Mononuclear cell (primary cell): ENCODE measurements at regions not wholly inside any gene's neighbourhood (a gene's known extent, or its start where the extent isn't known, plus 50 kb on each side); places are given as distances from the start of the nearest gene placed in this dataset.

Experiments used
- H3K27me3 ChIP-seq: 2 replicates; pipeline ENCODE4 v1.6.0; 2011; ENCODE audit warnings: low read length, control low read depth; ENCODE audit not compliant: insufficient read depth
- H3K4me1 ChIP-seq: 2 replicates; pipeline ENCODE4 v1.5.1; 2011; ENCODE audit warnings: mild to moderate bottlenecking, low read length, control low read depth; ENCODE audit not compliant: insufficient read depth
- H3K4me3 ChIP-seq: 2 replicates; pipeline ENCODE4 v1.5.1; 2011; ENCODE audit warnings: mild to moderate bottlenecking, low read length, moderate library complexity
- H3K9me3 ChIP-seq: 2 replicates; pipeline ENCODE4 v1.5.1; 2011; ENCODE audit warnings: low read depth, mild to moderate bottlenecking, control low read depth, low read length

DNA sequence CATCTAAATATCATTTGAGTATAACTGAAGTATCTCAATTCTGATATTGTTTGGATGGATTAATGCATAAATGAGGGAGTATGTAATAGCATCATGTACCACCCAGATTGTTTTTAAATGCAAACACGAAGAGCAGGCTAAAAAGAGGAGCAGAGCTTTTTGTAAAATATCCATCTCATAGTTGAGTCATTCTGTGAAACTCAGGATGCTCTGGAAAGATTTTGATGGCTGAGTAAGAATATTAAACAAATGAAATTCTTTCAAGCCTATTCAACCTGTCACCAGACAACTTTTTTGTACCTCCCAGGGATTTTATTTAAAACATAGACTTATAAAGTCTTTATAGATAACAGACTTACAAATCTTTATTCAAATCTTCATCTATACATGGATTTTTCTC, 625.9 kb downstream of the TLE4 start:
- Histone ChIP-seq H3K4me1 (no peaks in the 10 kb centered on the region), H3K4me3 (no peak overlapping the region), H3K9me3 (no peaks in the 10 kb centered on the region), H3K27me3 (no peaks in the 10 kb centered on the region)

DNA sequence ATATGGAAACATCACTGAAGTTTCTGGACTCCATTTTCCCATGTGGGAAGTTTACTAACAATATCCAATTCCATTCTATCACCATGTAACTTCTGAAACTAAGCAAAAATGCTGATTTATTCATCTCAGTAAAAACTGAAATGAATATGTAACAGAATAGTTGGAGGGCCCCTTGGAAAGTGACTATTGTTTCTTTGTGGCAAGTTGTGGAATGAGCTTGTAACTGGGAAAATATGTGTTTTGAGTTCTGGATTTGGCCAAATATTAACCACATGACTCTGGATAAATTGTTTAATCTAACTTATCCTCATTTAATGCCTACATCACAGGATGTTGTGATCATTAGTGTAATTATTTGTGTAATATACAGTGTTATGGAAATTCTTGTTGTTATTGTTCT, 619.3 kb downstream of the TLE4 start:
- no peaks in the 10 kb centered on the region for H3K9me3 ChIP-seq
- no peaks in the 10 kb centered on the region for H3K4me1 ChIP-seq
- H3K27me3 ChIP-seq, result no peaks in the 10 kb centered on the region
- H3K4me3 ChIP-seq, result no peak overlapping the region

DNA sequence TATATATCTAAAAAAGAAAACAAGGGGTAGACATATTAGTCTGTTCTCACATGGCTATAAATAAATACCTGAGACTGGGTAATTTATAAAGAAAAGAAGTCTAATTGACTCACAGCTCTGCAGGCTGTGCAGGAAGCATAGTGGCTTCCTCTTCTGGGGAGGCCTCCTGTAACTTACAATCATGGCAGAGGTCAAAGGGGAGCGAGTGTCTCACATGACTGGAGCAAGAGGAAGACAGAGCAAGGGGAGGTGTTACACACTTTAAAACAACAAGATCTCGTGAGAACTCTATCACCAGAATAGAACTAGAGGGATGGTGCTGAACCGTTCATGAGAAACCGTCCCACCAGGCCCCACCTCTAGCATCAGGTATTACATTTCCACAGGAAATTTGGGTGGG, 616.8 kb downstream of the TLE4 start:
- H3K27me3 ChIP-seq, result no peaks in the 10 kb centered on the region
- H3K4me3 ChIP-seq, result no peak overlapping the region
- no peaks in the 10 kb centered on the region for H3K9me3 ChIP-seq

DNA sequence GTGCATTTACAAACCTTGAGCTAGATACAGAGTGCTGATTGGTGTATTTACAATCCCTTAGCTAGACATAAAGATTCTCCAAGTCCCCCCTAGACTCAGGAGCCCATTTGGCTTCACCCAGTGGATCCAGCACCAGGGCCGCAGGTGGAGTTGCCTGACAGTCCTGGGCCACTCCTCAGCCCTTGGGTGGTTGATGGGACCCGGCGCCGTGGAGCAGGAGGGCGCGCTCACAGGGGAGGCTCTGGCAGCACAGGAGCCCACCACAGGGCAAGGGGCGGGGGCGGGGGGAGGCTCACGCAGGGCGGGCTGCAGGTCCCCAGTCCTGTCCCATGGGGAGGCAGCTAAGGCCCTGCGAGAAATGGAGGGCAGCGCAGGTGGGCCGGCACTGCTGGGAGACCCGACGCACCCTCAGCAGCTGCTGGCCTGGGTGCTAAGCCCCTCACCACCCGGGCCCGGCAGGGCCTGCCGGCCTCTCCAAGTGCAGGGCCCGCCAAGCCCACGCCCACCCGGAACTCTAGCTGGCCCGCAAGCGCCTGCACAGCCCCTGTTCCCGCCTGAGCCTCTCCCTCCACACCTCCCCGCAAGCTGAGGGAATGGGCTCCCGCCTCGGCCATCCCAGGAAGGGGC, 613.5 kb downstream of the TLE4 start:
- Histone ChIP-seq H3K4me3 (no peak overlapping the region), H3K27me3 (no peaks in the 10 kb centered on the region), H3K4me1 (no peaks in the 10 kb centered on the region), H3K9me3 (peaks cover 7% of the 10 kb centered on the region)

More for the DNA sequence above, 616.8 kb downstream of the TLE4 start:
- H3K4me1 ChIP-seq, result no peaks in the 10 kb centered on the region

DNA sequence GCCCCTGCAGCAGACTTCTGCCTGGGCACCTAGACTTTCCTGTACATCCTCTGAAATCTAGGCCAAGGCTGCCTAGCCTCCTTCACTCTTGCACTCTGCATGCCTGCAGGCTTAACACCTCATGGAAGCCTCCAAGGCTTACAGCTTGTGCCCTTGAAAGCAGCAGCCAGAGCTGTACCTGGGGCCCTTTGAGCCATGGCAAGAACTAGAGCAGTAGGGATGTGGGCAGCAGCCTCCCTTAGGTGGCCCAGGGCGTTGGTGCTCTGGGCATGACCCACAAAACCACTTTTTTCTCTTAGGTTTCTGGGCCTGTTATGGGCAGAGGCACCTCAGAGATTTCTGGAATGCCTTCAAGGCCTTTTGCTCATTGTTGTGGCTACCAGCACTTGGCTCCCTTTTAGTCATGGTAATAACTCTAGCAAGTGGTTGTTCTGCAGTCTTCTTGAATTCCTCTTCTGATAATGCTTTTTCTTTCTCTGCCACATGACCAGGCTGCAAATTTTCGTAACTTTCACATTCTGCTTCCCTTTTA, 606.2 kb downstream of the TLE4 start:
- Histone ChIP-seq H3K27me3 (no peaks in the 10 kb centered on the region), H3K9me3 (peaks cover 7% of the 10 kb centered on the region), H3K4me1 (no peaks in the 10 kb centered on the region), H3K4me3 (no peak overlapping the region)

DNA sequence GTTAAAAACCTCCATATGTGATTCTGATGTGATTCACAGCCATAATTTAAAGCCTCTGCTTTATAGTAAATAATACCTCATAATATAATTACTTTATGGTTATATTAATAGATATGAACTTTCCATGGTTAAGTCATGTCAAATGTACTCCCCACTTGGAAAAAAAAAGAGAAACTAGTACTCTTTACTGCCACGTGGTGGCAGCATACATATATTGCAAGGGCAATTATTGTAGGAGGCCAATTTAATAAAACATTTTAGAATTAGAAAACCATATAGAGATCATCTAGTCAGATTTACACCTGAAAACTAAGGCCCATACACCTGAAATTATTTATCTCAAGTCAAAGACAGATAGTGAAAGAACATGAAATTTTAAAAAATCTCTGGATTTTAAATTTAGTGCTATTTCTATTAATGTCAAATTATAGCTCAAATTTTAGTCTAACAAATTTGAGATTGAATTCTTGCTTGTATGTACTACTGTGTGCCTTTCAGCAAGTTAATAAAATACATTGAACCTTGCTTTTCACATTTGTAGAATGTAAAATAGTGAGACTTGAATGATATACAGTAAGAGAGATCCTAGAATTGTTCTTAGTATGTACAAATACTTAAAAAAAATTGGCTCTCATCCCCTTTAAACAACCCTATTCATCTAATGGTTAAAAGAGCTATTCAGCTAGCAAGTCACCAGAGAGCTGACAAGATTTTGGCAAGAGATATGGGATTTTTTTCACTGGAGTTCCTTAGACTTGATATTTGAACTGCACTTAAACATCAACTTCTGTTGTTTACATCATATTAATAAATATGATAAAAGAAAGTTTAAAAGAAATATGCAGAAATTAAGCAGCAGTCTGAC, 603.8 kb downstream of the TLE4 start:
- Histone ChIP-seq H3K4me1 (no peaks in the 10 kb centered on the region), H3K4me3 (no peak overlapping the region), H3K27me3 (no peaks in the 10 kb centered on the region), H3K9me3 (no peaks in the 10 kb centered on the region)

DNA sequence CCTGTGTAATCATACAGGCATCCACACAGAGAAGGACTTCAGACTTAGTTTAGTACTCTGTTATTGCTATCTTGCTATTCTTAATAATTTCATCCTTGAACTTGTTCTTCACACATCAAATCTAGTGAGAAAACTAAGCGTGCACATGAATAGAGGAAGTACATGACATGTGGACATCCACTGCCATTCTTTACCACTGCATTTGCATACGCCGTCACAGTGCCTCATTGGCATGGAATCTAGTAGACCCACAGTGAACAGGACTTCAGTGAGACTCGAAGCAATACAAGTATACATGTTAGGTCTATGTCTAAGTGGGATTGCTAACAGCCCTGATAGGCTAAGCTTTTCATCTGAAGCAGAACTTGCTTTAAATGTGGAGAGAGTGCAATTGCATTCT, 592.1 kb downstream of the TLE4 start:
- Histone ChIP-seq H3K9me3 (no peaks in the 10 kb centered on the region), H3K27me3 (no peaks in the 10 kb centered on the region), H3K4me1 (no peaks in the 10 kb centered on the region), H3K4me3 (no peak overlapping the region)

DNA sequence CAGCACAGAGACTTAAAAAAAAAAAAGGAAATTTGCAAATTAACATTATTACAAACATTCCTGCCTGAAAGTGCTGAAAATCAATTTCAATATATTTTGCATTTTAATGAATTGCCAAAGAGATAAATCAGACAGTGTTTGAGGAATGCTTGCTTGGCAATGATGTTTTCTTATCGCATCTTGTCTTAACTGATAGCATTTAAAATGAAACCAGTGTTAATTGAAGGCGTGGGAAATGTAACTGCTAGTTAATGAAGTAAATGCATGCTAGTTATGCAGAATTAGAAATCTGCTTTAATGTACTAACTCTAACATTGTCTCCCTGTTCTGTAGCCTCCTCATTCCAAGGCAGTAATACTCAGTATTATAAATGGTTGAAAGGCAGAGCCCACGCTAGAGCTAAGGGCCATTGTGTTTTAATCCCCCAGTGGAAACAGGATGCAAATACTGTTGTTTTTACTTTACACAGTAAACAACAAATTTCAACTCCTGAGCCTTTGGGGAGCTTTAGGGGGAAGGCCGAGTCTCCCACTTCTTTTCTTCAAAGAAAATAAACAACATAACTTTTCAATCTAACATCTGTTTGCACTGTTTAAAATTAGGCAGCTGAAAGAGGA, 586.9 kb downstream of the TLE4 start:
- Histone ChIP-seq H3K4me1 (peaks cover 3% of the 10 kb centered on the region), H3K9me3 (no peaks in the 10 kb centered on the region), H3K27me3 (no peaks in the 10 kb centered on the region), H3K4me3 (no peak overlapping the region)

DNA sequence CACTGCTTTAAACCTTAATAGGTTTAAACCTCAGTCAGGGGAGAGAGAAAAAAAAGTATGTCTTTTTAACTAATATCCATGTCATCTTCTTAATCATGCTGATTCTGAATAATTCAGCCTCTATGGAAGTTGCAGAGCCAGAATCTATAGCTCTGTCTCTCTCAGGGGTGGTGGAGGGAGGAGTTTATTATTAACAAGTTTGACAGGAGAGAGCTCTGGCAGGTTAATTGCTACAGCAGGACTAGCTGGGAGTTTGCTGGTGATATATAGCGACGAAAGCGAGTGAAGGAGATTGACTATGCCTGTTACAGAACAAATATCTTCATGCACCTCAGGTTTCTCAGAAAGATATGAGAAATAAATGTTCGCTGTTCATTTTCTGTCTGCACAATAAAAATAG, 586.4 kb downstream of the TLE4 start:
- H3K4me3 ChIP-seq, result no peak overlapping the region
- H3K27me3 ChIP-seq, result no peaks in the 10 kb centered on the region
- H3K4me1 ChIP-seq, result peaks cover 3% of the 10 kb centered on the region
- no peaks in the 10 kb centered on the region for H3K9me3 ChIP-seq

DNA sequence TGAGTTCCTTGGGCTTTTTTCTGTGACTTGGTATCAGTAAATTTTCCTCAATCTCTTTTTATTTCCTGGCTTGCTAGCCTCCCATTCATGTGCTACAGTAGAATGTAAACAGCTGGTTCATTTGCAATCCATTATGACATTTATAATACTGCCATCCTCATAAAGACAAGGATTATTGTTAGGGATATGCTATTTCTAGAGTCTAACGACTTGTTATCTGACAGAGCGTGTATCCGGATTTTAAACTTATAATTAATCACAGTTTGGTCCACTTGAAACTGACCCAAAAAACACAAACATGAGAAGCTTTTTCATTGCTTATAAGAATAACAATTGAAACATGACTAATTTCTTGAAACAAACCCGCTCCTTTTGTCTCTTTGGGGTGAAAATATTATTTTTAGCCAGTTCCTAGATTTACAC, 585.8 kb downstream of the TLE4 start:
- Histone ChIP-seq H3K4me1 (peaks cover 3% of the 10 kb centered on the region), H3K4me3 (no peak overlapping the region), H3K9me3 (no peaks in the 10 kb centered on the region), H3K27me3 (no peaks in the 10 kb centered on the region)

DNA sequence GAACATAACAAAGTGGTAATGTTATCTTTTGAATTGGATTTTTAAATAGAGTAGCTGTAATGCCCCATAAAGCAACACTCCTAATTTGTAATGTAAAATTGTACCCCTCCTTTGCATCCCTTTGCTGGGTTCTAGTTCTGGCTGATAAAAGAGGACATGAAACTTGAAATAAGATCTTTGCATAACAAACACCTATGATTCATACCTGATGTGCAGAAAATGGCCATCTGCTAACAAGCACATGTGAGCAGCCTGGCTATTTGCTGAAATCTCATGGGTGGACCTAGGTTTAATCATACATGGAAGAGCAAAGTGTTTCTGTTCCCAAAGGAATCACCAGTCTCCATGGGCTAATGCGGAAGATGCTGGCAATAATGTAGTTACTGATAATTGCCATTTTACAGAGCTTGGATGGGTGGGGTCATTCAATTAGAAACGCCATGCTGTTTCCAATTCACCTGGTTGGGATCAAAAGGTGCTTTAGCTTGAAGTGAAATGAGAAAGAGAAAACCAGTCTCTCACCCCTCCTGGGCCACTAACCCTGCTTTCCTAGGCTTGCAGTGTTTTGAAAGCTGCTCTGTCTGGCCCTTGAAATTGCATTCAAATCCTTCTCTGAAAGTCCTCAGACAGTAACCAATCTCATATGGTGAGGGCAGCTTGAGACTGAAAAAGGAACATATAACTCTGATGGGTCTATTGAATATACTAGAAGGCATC, 585.1 kb downstream of the TLE4 start:
- H3K4me1 ChIP-seq, result peaks cover 3% of the 10 kb centered on the region
- H3K27me3 ChIP-seq, result no peaks in the 10 kb centered on the region
- H3K4me3 ChIP-seq, result no peak overlapping the region
- H3K9me3 ChIP-seq, result no peaks in the 10 kb centered on the region

DNA sequence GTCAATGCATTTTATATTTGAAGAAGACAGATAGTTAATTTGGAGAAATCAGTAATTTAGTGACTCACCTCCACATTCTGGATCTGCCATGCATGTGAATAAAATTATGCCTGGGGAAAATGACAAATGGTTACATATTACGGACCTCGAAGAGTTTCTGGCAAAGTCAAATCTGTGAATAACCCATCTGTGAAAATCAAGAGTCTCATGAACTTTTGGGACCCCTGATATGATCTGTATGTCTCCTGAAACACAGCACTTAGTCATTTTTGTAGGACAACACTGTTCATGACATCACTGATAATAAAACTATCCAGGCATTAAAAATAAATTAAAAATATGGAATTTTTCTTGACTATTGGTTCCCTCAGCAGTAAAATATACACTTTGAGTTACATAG, 584.5 kb downstream of the TLE4 start:
- H3K9me3 ChIP-seq, result peaks cover 6% of the 10 kb centered on the region
- no peaks in the 10 kb centered on the region for H3K27me3 ChIP-seq
- H3K4me1 ChIP-seq, result peaks cover 3% of the 10 kb centered on the region
- no peak overlapping the region for H3K4me3 ChIP-seq

DNA sequence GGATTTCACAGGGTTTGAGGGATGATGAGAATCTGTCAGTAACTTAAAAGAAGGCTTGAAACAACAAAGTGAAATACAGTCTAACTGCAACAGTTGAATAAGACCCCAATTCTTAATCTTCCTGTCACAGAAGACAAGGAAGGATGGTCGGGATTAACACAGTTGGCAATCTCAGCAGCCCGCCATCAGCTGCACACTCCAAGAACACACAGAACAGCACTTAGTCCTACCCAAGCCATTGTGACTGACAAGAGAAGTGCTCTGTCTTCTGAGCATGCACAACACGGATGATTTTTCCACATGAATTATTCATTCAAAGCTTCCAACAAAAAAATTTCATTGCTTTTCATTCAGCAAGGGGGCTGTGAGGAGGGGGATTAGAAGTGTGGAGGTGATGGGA, 576.1 kb downstream of the TLE4 start:
- Histone ChIP-seq H3K9me3 (peaks cover 15% of the 10 kb centered on the region), H3K27me3 (no peaks in the 10 kb centered on the region), H3K4me1 (no peaks in the 10 kb centered on the region), H3K4me3 (no peak overlapping the region)

DNA sequence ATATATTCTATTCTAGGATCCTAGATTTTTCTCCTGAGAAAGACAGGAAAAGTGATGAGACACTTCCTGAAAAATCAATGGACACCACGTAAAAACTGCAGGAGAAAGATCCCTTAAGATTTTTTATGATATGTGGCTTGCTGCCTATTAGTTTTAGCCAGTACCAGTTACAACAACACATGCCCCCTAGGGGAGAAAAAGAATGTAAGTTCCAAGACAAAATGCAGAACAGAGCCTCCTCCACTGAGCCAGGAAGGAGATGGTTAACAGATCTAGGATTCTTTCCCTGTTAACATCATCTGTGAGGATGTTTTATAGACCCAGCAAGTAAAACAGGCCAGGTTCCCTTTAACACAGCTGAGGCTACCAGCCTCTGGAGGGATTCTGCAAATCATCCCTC, 574.7 kb downstream of the TLE4 start:
- H3K27me3 ChIP-seq, result no peaks in the 10 kb centered on the region
- peaks cover 11% of the 10 kb centered on the region for H3K9me3 ChIP-seq
- no peaks in the 10 kb centered on the region for H3K4me1 ChIP-seq
- H3K4me3 ChIP-seq, result no peak overlapping the region

DNA sequence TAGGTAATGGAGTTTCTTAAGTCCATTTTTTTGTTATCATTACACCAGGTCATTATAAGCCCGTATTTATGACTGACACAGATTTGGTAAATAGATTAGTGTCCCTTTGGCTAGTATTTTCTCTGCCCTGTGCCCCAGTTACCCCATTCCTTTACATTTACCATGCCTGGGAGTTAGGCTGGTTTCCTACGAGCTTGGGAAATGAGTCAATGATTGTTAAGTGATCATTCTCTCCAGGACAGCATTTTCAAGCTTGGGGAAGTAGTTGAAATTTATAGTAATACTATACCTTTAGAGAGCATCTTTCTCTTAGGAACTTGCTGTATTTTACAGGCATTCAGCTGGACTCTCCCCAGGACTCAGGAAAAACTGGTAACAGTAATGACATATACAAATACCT, 573.1 kb downstream of the TLE4 start:
- H3K4me3 ChIP-seq, result no peak overlapping the region
- H3K4me1 ChIP-seq, result no peaks in the 10 kb centered on the region
- H3K27me3 ChIP-seq, result no peaks in the 10 kb centered on the region
- peaks cover 4% of the 10 kb centered on the region for H3K9me3 ChIP-seq
